HL-60/S4 treated with retinoic acid at 250 ng/mL for 4 days and 3 days (cell line): ENCODE measurements at regions not wholly inside any gene's neighbourhood (a gene's known extent, or its start where the extent isn't known, plus 50 kb on each side); places are given as distances from the start of the nearest gene placed in this dataset.
"Not testable (repeated sequence)": the region's sequence is repeated elsewhere in the genome, so short reads cannot be mapped to it uniquely, and the experiment has no call there.

ENCODE experiments used
- in situ Hi-C: fragments of 300-500 bp; cut with MboI; formaldehyde crosslinking; loops from 2 replicates; pipeline ENCODE4 v1.7.0; 2022; ENCODE audit warnings: low sequenced_read_pairs

DNA sequence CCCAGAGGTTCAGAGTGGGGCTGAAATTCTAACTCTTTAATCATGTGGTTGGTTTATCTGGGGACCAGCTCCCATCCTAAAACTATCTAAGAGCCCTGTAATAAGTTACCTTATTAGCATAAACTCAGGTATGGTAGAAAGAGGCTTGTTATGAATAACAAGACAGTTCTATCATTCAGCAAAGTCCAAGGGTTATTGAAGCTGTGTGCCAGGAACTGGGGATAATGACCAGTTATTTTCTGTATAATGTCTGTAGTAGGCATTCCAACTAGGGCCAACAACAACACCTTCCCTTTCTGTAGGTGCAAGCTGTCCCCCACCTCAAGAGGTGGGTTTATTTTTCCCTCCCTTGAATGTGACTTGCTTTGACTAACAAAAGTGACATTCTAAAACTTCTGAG, 170.1 kb downstream of the CD83 start:
- in situ Hi-C loops: no loop called here

DNA sequence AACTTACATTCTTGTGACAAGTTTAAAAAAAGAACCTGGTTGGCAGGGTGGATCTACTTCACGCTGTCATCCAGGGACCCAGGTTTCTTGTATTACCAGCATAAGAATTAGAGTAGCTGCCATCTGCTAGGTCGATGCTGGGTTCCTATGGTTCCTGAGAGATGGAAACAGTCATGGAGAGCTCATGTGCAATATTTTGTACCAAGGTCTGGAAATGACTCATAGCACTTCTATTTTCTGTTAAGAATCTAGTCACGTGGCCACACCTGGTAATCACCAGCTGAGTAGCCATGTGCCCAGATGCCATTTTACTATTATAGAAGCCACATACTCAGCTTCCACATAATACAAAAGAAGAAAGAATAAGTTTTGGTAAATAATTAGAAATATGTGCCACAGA, 171.3 kb downstream of the CD83 start:
- in situ Hi-C loops: no loop called here

- in situ Hi-C loops: no loop called here
Observed at GRCh38 chr6:14290041-14290771, 172.6 kb downstream of the CD83 start.

DNA sequence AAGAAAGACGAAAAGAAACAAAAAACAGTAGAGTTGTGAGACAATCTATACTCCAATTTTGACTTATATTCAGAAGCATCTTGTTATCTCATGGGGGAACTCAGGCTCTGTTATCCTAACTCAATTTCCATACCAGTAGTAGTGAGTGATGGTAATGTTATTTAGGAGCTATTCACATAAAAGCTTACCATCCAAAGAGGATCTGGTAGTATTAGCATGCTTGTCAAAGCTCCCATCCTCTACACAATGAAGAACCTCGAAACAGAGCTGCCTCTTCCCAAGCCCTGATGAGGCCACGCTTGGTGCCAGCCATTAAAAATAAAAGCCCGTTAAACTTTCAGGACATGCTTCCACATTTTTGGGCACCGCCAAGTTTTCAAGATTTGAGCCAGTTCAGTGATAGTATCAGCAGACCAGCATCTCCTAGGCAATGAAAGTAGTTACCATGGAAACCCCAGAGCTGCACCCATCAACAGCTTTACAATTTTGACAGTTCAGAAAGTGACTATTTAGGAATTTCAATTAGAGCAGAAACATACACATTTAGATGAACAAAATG, 173.3 kb downstream of the CD83 start:
- in situ Hi-C loops: no loop called here

DNA sequence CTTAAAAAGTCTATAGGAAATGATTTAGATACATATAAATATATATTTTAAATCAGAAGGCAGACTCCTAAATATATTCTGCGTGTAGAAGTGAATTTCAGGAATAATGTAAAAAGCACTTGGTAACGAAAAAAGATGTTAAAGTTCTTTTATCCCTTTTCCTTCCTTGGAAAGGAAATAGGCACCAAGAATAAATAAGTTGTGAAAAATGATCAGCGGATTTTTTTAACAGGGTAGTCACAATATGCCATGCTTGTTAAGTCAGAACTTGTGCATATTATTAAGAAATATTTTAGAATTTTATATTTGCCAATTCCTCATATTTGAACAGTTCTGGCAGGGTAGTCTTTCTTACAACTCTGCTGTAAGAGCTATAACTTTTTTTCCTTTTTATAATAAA, 173.8 kb downstream of the CD83 start:
- in situ Hi-C loops: no loop called here

- in situ Hi-C loops: no loop called here
Observed at GRCh38 chr6:14292119-14292518, 174.5 kb downstream of the CD83 start.

DNA sequence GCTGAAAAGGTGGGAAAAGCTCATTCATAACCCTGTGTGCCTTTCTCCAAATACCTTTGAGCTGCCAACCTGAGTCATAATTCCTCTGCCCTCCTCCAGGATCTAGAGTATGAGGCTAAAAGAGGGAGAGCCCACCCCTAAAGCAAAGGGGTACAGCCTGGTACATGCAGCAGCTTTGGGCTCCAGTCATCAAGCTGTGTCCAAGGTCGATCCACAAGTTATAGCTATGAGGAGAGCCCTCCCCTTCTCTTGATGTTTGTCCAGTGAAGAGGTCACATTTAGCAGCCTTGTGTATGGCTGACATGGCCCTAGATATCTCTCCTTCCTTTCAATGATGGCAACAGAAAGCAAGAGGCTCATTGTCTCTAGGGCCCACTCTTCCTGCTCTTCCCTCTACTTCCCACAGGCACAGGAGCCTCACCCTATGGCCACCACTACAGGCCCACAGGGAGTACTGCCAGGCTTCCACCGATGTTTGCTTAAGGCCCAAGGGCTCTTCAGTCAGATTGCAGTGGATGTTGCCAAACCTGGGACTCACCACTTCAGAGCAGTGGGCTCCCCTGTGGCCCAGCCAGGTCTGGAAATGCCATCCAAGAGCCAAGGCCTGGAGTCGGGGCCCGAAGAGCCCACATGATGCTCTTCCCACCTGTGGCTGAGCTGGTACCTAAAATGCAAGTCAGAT, 176.8 kb downstream of the CD83 start:
- in situ Hi-C loops: no loop called here

- in situ Hi-C loops: not testable (repeated sequence)
Observed at GRCh38 chr6:14296698-14297097, 179.1 kb downstream of the CD83 start.

- in situ Hi-C loops: not testable (repeated sequence)
Observed at GRCh38 chr6:14297118-14297517, 179.5 kb downstream of the CD83 start.

DNA sequence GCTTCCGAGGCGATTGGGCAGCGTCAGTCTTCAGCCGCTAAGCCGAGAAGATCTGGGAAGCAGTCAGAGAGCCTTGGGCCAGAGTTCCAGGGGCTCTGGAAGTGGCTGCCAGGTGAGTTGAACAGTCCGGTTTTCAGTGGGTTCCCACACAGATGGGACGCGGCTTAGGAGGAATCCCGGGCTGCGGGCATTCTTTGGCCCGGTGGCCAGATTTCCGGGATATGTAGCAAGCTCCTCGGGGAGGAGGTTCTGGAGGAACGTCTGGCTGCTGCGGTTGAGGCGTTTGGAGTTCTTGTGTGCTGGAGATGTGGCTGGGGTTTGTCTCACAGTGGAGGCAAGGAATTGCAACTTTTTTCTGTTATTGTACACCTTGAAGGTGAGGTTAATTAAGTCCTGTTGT, 182.6 kb downstream of the CD83 start:
- in situ Hi-C loops: not testable (repeated sequence)

DNA sequence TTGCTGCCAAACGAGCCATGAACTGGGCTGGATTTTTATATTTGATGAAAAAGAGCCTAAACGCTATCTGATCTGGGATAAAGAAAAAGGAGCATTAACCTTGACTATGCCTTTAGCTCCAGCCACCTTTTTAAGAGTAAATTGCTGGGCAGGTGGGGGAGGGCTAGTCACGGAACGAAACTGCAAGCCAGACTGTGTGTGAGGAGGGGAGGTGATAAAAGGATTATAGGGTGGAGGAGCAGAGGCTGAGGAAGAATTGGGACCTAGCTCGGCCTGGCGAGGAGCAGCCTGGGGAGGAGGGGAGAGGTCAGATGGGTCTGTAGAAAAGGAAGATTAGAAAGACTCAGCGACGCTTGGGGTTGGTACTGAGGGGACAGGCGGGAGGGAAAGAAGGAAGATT, 183.1 kb downstream of the CD83 start:
- in situ Hi-C loops: not testable (repeated sequence)

DNA sequence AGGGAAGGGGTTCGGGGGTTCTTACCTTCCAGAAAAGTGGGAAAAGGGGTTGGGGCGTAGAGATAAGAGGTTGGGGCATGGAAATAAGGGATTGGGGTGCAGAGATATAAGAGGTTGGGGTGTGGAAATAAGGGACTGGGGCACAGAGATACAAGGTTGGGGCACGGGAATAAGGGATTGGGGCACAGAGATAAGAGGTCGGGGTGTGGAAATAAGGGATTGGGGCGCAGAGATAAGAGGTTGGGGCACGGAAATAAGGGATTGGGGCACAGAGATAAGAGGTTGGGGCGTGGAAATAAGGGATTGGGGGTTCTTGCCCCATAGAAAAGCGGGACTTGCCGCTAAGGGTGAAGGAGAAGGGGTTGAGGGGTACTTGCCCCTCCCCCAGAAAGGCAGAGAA, 183.9 kb downstream of the CD83 start:
- in situ Hi-C loops: not testable (repeated sequence)

GRCh38 chr6:14305131-14305530, 187.6 kb downstream of the CD83 start:
- in situ Hi-C loops: no loop called here

DNA sequence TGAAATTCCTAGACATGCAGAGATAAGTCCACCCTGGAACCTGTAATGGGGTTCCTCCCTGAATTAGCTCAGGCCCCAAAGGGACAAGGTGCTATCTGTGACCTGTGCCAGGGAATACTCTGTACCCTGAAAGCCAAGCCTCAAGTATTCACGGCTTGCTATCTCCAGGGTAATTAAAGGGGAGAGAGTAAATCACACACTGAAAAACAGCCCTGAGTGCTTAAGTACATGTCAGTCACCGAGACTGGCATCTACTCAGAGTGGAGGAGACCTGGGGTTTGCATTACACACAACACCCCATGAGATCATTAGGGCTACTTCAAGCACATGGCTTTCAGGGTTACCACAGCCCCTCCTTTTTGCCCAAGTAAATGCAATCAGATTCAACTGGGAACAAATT, 188.1 kb downstream of the CD83 start:
- in situ Hi-C loops: no loop called here

- in situ Hi-C loops: no loop called here
Observed at GRCh38 chr6:14306151-14306906, 188.8 kb downstream of the CD83 start.

DNA sequence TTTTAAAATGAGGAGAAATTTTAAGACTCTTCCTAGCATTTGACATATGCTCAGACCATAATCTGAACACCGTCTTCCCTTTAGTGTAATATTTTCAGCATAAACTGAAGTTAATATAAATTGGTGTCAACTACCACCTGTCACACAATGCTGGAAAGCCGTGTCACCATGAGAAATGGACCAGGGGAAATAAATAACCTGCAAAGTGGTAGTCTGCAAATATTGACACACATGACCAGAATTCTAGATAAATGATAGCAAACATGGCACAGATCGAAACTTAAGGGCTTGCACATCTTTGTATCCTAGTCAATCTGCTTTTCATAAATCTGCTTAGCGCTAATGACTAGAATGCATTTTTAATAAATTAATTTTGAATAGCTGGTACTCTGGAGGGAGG, 191.9 kb downstream of the CD83 start:
- in situ Hi-C loops: no loop called here

DNA sequence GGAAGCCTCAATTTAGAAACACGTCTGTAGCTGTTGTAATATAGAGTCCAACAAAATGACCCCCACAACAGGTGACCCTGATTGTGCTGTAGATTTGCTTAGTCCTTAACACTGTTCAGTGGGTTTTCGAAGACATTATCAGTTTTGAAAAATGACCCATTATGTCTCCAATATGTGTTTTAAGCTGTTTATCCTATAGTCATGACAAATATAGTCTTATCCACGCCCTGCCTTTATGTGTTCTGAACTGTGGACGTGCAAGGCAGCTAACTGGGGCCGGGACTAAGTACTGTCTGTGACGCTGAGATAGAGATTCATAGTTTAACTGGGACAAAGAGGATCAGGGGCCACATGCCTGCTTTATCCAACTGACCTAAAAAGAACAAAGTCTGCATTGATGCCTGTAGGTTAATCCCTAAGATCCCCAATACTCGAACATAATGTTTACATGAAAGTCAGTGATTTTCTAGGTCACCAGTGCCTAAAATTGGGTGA, 192.4 kb downstream of the CD83 start:
- in situ Hi-C loops: no loop called here

GRCh38 chr6:14310960-14311359, 193.4 kb downstream of the CD83 start:
- in situ Hi-C loops: no loop called here

DNA sequence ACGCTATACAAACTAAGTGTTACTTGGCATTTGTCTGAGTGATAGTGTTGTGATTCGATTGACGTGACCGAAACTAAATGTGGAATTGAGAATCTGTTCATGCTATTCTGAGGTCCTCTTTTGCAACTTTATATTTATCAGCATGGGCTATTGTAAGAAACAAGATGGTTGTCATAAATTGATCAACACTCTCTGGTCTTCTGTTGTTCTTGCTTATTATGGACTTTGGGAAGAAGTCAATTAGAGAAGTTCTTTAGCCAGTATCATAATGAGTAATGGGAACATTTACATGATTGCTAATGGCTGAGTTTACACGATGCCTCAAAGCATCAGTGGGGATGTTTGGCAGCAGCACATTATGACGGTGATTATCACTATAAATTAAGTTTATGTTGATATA, 195.0 kb downstream of the CD83 start:
- in situ Hi-C loops: no loop called here

DNA sequence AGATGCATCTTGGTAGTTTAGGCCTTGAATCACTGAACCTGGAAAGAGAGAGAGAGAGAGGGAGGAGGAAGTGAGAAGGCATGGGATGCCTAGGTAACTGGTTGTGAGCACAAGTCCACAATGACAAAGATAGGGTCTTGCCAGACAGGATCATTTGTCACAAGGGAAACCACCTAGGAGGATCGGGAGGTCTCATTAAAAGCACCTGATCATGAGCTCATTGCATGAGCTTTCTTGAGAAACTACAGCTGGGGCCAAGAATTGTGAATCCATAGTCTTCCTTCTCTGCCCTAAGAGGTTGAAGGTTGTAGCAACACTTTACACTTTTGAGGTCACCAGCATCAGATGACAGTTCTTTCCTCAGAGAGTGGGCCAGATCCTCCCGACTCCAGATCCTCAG, 195.7 kb downstream of the CD83 start:
- in situ Hi-C loops: no loop called here

GRCh38 chr6:14315353-14315752, 197.8 kb downstream of the CD83 start:
- in situ Hi-C loops: no loop called here
